ENCODE measurements at regions not wholly inside any gene's neighbourhood (a gene's known extent, or its start where the extent isn't known, plus 50 kb on each side); places are given as distances from the start of the nearest gene placed in this dataset.
A peak's percentile ranks its signal among the peaks of the same experiment; 100 is the strongest.

DNA sequence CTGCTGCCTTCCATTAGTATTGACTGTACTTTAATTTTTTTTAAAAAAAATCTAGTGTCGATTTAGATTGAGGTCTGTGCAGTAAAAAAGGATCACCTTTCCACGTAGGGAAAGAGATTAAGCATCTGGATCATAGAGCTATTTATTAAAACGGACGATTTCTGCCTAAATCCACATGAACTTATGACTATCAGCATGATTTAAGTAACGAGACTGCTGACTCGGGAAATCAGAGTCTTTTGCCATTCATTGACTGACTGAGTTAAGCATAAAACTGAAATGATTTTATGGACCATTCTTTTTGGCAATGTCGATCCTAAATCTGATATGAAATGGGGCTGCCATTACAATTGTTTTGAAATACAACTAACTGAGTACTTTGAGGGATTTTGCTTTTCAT is 261.7 kb downstream of the SAMD5 start:
- Histone ChIP-seq H3K27me3 (no peaks in the 10 kb centered on the region), H3K36me3 (no peaks in the 10 kb centered on the region), H3K4me3 (no peak overlapping the region), H3K27ac (no peak overlapping the region), H3K9me3 (ENCODE audit: low read depth) (no peaks in the 10 kb centered on the region), H3K4me1 (ENCODE audit: low read depth) (no peaks in the 10 kb centered on the region)
- TF ChIP-seq, protein P1, sequence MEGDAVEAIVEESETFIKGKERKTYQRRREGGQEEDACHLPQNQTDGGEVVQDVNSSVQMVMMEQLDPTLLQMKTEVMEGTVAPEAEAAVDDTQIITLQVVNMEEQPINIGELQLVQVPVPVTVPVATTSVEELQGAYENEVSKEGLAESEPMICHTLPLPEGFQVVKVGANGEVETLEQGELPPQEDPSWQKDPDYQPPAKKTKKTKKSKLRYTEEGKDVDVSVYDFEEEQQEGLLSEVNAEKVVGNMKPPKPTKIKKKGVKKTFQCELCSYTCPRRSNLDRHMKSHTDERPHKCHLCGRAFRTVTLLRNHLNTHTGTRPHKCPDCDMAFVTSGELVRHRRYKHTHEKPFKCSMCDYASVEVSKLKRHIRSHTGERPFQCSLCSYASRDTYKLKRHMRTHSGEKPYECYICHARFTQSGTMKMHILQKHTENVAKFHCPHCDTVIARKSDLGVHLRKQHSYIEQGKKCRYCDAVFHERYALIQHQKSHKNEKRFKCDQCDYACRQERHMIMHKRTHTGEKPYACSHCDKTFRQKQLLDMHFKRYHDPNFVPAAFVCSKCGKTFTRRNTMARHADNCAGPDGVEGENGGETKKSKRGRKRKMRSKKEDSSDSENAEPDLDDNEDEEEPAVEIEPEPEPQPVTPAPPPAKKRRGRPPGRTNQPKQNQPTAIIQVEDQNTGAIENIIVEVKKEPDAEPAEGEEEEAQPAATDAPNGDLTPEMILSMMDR (IDR thresholded peaks at IDR 0.05; ENCODE audit: low read depth, low read length): no peak
- DNase-seq (ENCODE audit: low read depth in 1 of 2, low spot score in 1 of 2): no peak

- no peak overlapping the region for H3K27ac ChIP-seq
- H3K36me3 ChIP-seq: no peaks in the 10 kb centered on the region
- DNase-seq (ENCODE audit: low read depth in 1 of 2, low spot score in 1 of 2): no peak
- H3K27me3 ChIP-seq: no peaks in the 10 kb centered on the region
- TF ChIP-seq, protein P1 (IDR thresholded peaks at IDR 0.05; ENCODE audit: low read depth, low read length): no peak
- H3K4me3 ChIP-seq: no peak overlapping the region
- no peaks in the 10 kb centered on the region for H3K9me3 ChIP-seq (ENCODE audit: low read depth)
- H3K4me1 ChIP-seq (ENCODE audit: low read depth): no peaks in the 10 kb centered on the region
These were observed 264.2 kb downstream of the SAMD5 start for GRCh38 chr6:147772724-147773123.

DNA sequence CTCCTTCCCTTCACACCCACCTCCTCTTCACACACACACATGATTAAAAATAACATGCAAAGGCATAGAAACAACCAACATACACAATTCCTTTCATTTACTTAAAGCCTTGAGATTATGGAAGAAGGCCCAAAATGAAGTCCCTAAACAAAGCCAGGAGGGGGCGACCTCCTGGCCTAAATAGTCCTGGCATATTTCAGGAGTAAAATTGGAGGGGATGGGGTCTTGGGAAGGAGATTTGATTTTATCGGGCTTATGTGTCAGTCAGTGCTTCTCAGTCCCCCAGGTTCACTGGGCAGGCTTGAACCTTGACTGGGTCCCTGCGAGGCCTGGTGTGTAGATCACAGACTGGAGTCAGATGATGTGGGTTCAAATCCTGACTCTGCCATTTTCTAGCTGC is 266.4 kb downstream of the SAMD5 start:
- H3K9me3 ChIP-seq (ENCODE audit: low read depth): no peaks in the 10 kb centered on the region
- H3K4me1 ChIP-seq (ENCODE audit: low read depth): no peaks in the 10 kb centered on the region
- H3K27ac ChIP-seq: no peak overlapping the region
- H3K36me3 ChIP-seq: no peaks in the 10 kb centered on the region
- TF ChIP-seq, protein P1 (IDR thresholded peaks at IDR 0.05; ENCODE audit: low read depth, low read length): peak; percentile 20
- H3K4me3 ChIP-seq: no peak overlapping the region
- peak; percentile 7 to 17 for DNase-seq (ENCODE audit: low read depth in 1 of 2, low spot score in 1 of 2)
- no peaks in the 10 kb centered on the region for H3K27me3 ChIP-seq

- DNase-seq (ENCODE audit: low read depth in 1 of 2, low spot score in 1 of 2): no peak
- no peak overlapping the region for H3K27ac ChIP-seq
- no peaks in the 10 kb centered on the region for H3K9me3 ChIP-seq (ENCODE audit: low read depth)
- no peaks in the 10 kb centered on the region for H3K27me3 ChIP-seq
- no peaks in the 10 kb centered on the region for H3K36me3 ChIP-seq
- no peaks in the 10 kb centered on the region for H3K4me1 ChIP-seq (ENCODE audit: low read depth)
- H3K4me3 ChIP-seq: no peak overlapping the region
- TF ChIP-seq, protein P1 (IDR thresholded peaks at IDR 0.05; ENCODE audit: low read depth, low read length): no peak
These were observed 268.2 kb downstream of the SAMD5 start for GRCh38 chr6:147776631-147777213.

- Histone ChIP-seq H3K9me3 (ENCODE audit: low read depth) (no peaks in the 10 kb centered on the region), H3K4me1 (ENCODE audit: low read depth) (no peaks in the 10 kb centered on the region), H3K4me3 (no peak overlapping the region), H3K36me3 (no peaks in the 10 kb centered on the region), H3K27ac (no peak overlapping the region), H3K27me3 (no peaks in the 10 kb centered on the region)
- DNase-seq (ENCODE audit: low read depth in 1 of 2, low spot score in 1 of 2): no peak
- TF ChIP-seq, protein P1 (IDR thresholded peaks at IDR 0.05; ENCODE audit: low read depth, low read length): no peak
These were observed 271.1 kb downstream of the SAMD5 start for GRCh38 chr6:147779624-147780023.

All from cardiac muscle cell (in vitro differentiated cells and primary cell).